NCI-H446 (cell line): ENCODE measurements at regions not wholly inside any gene's neighbourhood (a gene's known extent, or its start where the extent isn't known, plus 50 kb on each side); places are given as distances from the start of the nearest gene placed in this dataset.

Source experiments
- DNase-seq, 2 experiments: peaks; one replicate each; lab custom pipeline; 2025; lab: John Stamatoyannopoulos, UW

DNA sequence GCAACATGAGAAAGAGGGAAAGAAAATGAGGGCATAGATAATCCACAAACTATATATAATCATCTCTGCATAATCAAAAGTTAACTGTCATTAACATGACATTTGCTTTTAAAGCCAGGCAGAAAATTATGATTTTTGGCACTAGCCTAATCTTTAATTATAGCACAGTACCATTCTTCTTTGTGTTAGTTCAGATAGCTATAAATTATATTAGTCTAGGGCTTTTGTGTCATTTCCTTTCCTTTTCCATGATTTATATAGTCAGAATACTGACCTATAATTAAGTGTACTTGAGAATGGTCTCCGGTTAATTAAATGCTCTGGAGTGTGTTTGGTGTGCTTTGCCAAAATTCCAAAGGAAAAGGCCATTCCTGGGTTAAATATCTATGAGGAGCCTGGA is 441.9 kb upstream of the THRB start:
- DNase-seq, result no peak

DNA sequence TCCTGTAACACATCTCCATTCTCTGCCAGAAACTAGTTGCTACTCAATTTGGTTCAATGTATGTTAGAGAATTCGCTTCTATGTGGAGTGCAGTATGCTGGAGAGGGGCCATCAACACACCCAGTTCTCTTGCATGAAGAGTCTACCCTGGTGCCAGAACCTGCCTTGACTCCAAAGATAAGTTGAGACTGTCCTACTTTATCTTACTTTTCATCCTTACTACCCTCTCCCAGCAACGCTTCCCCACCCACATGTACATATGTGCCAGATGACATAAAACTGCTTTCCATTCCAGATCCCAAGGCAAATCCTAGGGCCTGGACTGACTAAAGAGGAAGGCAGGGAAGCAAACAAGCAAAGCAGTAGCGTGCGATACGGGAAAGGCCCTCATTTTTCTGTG is 442.6 kb upstream of the THRB start:
- no peak for DNase-seq

DNA sequence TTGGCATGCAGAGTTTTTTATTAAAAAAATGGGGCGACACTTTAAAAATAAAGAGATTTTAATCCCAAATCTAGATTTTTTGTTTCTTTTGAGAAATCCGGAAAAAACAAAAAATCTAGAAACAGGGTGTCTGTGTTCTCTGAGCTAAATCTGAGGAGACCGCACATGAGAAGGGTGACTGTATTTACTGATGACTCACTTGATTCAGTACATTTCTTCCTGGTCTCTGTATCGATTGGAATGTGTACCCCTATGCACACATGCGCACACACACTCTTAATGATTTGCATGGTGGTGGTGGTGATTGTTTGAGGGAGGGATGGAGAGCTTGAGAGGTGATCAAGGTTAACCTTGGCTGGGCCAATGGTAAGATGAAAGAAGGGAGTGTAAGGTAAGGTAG is 443.1 kb upstream of the THRB start:
- DNase-seq, result no peak

DNA sequence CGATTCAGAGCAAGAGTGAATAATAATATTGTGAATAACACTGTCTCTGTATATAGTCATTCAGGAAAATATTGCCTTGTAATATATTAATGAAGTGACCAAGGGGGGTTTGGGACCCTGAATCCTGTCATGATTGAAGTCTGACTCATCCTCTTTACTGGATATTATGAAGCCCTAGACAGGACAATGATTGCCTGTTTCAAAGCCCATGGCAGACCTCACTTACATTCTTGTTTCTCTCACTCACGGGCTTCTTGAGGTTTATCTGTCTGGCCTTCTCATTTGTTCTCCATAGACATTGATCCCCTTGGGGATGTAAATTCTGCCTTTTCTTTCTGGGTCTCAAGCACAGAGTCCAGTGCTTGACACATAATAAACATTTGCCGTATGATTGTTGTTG is 449.3 kb upstream of the THRB start:
- no peak for DNase-seq

DNA sequence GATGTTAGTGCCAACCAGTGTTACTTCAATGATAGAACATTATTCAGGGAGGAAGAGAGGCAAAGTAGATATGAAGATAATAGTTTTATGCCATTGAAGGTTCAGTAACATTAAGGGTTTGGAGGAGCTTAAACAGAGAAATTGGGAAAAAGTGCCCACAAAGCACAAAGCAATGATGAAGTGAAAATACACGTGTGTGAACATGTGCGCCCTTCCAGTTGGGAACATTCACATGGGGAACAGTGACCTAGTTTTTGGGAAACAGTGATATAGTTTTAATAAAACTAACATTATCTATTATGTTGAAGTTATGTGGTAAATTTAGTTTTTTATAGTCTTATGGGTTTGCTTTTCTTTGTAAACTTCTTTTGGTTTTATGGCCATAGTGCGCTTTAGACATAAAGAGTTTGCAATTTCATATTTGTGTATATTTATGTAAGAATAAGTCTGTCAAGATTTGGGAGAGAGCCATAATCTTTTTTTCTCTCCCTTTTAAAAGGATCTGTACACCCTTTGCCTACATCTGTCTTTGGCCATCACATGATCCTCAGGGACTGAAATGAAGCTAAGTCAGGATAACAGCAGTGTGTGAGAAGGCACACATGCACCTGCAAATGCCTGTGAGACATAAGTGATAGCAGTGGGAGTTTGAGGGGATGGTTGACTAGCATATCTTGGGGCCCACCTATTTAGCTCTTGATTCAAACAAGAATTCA is 450.3 kb upstream of the THRB start:
- no peak for DNase-seq

DNA sequence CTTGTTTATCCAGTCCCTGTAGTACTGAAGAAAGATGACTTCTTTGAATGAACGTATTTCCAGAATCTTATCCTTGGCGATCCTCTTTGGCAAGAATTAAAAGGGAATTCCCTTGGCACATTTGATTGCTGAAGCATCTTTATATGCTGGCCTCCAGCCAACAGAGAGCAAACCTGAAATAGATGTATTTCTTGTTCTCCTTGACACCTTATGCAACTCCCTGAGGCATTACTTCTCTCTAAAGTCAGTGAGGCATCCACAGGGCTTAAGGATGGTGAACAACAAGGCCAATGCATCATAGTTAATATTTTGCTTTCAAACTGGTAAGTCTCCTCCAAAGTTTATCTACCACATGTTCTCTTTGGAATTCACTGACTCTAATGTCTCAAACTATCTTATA is 450.9 kb upstream of the THRB start:
- DNase-seq, result peak in 1 of 2 experiments; percentile 15

DNA sequence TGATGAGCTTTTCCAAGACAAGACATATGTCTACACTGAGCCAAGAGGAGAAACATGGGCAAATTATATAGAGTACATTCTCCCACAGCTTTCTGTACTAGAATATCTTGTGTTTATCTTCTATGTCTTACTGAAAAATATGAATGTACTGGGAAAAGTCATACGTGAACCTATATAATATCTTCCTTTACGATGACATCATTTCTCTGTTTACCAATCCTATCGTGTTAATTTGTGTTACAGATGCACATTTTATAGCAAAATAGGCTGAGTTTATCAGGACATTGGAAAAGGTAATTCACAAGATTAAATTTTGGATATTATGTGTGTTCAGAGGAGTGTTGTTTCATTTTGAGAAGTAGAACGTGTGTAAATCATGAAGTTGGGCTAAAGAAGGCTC is 452.5 kb upstream of the THRB start:
- DNase-seq, result no peak

DNA sequence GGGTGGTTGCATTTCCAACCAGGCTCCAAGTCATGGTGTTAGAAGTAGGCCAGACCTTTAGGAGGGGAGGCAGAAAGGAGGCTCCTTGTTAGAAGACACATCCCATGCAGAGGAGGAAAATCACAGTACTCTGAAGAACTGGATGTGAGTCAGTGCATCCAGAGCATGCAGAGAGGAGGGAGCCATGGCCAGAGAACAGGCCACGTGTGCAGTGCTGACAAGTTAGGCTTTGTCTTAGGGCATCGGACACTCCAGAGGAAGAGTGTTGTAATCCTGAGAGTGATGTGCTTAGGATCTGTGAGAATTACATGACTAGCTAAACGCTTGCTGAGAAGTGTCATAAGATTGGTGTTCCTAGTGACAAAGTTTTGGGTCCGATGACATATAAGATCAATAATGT is 456.5 kb upstream of the THRB start:
- no peak for DNase-seq

DNA sequence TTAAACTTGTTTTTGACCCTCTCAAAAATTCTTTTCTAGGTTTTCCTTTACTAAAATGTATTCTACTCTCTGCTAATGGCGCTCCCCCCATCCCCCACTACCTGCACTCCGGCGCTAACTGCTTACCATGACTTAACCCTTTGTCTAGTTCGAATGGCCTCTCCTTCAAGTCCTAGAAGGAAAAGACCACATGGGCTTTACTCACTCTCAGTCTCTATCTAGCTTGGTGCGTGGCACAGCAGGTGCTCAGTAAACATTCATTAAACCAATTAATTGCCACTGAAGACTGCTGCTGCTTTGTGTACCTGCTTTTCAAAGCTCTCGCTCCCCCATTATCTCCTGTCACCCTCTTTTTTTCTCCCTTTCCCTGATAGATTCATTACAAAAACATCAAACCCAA is 457.7 kb upstream of the THRB start:
- no peak for DNase-seq

DNA sequence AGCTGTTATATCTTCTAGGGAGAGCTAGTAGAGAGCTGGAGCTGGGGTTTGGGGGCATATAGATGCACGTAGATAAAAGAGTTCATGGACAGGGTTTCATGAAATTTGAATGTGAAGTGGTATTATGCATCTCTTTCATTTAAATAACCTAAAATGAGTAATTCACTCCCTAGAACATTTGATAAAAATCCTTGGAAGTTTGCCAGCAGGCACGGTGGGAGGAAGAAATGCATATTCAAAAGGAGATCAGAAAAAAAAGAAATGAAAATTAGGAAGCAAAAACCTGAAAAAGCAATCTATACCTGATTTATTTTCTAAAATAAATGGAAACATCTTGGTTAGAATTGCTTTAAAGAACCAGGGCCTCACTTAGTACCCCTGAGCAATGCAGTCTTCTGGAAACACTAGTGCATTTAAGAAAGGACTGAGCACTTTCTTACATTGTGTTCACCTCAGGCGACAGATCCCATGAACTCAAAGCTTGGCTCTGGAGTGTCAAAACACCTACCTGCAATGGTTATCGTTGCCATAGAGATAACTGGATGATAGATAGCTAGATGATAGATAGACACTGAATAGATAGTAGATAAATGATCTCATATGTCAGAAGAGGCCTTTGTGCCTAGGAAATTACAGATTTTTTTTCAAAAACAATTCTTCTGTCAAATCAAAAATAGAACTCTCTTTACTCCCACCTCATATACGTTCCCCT is 458.6 kb upstream of the THRB start:
- DNase-seq, result no peak

DNA sequence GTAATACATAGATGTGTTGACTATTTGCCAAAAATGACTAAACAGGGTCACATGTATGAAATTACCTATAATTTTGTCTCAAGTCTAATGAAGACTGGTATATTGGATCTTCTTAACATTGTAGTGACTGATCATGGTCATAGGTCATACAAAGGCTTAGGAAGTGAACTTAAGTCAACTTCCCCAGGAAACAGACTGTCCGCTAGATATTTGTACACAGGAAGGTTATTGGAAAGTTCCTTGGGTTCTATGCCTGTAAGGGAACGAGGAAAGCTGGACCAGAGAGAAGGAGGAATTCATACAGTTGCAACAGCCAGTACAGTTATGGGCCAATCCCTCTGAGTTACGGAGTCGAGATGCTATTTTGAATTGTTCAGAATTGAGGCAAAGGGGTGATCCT is 462.0 kb upstream of the THRB start:
- no peak for DNase-seq

DNA sequence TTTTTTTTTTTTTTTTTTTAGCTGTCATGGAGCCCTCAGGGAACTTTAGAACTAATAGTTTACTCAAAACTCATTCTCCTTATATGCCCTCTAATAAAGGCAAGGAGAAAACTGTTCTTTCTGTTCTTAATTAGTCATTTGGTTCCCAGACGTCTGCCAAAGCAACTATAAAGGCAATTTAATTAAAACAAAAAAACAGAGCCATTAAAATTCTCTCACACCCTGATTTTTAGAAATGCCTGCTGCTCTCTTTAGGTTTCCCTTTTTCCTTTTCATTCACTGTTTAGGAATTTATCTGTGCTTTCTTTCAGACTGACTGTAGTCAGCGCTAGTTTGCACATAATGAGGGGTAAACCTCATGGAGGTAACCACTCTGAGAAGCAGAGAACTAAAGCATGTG is 463.6 kb upstream of the THRB start:
- DNase-seq, result no peak

DNA sequence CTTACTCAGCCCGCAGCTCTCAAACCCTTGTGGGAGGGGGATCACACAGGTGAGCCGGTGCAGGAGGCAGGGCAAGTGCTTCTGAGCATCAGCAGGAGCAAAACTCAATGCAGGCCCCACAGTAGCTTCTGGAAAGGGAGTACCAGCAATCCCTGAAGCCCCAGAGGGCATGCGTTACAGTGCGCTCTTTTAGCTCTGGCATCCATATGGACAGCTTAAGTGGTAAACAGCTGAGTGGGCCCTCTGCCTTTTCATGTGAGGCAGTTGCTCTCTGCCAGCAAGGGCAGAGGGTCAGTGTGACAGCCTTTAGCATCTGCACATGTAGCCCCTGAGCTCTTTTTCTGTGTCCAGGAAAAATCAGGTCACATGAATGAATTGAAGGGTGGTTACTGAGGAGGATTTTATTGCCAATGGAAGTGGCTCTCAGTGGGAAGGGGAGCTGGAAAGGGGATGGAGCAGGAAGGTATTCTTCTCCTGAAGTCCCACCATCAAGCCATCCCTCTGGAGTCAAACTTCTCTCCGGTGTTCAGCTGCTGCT is 464.3 kb upstream of the THRB start:
- no peak for DNase-seq

DNA sequence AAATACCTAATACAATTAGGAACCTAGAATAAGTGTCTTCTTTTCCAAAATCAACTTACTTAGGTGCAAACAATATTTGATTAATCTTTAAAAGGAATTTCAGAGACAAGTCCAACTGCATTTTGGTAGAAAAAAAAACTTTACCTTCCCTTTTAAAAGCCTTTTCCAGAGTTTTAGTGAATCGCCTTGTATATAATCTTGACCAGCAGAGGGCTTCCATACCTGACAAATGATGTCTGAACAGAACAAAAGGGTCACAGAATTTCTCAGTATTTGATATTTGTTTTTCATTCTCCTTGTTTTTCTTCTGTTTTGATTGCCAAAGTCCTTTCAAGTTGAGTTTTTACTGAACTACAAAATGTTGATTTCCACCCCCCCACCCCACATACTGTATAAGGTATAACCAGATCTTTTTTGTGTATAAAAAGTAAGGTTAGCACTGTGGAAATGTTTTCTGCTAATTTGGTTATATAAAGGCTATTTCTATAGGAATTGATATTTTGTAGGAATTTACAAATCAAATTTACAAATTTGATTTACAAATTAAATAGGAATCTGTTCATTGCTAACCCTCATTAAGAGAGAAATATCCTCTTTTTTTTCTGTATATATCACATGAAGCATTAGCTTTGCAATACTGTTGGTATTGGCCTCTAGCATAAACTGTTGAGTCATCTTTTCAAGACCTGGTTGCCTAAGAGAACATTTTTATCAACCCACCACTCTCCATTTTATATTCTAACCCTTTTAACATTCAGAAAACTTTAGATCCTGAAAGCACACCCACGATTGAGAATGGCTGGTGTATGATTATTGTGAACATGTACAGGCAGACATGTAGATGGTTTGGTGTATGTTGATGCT is 464.1 kb upstream of the RARB start:
- DNase-seq, result peak; percentile 9 to 22

DNA sequence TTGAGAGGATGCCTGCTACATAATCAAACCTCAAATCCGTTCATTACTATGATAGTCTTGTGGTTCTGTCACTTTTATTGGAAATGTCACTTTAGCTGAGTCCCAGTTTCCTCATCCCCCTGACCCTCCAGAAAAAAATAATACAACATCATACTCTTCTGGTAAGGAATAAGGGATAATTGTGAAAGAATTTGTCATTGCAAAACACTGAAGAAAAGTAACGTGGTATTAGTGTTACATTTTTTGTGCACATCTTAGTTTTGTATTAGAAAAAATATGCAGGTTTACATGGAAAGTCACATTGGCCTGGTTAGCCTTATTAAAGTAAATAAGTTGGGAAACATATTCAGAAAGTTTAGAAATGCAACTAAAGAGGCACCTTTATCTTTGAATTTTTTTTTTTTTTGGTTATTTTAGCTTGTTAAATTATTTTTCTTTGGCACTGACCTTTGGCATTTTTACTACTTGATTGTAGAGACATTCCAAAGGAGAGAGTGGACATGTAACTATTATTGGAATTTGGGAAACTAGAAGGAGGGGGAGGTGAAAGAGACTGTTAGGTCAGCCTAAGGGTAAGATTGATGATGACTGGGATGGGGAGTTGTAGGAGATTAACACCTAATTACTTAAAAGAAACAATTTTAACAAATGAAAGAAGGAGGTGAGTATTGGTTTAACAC is 462.2 kb upstream of the RARB start:
- DNase-seq, result no peak

DNA sequence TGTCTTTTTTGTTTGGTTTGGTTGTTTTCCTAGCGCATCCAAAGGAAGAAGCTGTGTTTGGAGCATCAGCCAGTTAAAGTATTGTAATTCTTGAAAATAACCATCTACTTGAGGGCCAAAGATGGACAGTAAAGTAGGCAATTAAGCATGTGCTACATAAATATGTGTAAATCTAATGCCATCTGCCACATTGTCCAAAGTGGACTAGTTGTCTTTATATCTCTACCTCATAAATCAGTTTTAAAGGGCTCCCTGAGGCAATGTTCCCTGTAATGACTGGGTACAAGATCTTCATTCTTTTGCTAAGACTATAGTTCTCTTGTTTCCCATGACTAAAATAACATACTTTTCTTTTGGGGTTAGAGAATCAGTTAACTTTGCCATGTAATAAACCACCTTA is 460.0 kb upstream of the RARB start:
- no peak for DNase-seq

DNA sequence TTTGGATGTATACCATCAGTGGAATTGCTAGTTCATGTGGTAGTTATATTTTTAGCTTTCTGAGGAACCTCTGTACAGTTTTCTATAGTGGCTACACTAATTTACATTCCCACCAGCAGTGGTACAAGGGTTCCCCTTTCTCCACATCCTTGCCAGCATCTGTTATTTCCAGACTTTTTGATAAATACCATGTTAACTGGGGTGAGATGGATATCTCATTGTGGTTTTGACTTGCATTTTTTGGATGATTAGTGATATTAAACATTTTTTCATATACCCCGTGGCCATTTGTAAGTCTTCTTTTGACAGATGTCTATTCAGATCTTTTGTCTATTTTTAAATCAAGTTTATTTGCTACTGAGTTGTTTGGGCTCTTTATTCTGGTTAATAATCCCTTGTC is 455.6 kb upstream of the RARB start:
- no peak for DNase-seq

DNA sequence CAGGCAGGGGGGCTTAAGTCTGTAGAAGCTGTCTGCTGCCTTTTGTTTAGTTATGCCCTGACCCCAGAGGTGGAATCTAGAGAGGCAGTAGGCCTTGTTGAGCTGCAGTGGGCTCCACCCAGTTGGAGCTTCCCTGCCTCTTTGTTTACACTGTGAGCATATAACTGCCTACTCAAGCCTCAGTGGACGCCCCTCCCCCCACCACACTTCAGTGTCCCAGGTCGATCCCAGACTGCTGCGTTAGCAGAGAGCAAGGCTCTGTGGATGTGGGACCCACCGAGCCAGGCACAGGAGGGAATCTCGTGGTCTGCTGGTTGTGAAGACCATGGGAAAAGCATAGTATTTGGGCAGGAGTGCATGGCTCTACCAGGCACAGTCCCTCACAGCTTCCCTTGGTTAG is 446.8 kb upstream of the RARB start:
- DNase-seq, result no peak

DNA sequence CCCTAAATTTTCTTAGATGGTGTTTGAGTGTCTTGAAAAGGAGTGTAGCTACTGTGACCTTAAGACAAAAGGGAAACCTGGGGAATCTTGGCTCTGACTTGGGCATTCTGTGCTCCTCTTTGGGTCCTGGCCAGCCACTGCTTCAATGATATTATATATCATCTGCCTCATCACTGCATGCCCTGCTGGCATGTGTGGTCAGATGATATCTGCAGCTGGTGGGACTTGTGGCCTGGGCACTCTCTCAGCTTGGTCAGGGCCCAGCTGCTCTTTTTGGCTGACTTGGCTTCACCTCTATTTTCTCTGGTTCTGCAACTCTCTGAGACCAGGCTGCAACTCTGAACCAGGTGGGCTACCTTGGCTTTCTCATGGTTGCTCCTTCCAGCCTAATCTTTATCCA is 446.1 kb upstream of the RARB start:
- DNase-seq, result peak in 1 of 2 experiments; percentile 3

DNA sequence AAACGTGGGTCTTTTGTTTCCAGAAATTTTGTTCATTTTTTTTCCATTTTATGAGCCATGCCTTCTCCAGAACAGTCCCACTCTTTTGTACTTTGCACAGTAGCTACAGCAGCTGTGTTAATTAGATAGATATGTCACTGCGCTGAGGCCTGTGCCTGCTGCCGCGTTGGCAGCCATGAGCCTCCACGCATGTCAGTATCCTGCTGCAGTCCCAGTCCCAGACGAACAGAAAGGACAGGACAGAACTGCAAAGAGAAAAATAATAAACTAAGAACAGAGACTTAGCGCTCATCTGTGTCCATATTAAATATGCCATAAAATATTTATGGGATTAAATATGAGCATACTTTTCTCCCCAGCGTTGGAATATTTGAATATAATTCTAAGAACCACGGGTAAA is 442.4 kb upstream of the RARB start:
- DNase-seq, result no peak

DNA sequence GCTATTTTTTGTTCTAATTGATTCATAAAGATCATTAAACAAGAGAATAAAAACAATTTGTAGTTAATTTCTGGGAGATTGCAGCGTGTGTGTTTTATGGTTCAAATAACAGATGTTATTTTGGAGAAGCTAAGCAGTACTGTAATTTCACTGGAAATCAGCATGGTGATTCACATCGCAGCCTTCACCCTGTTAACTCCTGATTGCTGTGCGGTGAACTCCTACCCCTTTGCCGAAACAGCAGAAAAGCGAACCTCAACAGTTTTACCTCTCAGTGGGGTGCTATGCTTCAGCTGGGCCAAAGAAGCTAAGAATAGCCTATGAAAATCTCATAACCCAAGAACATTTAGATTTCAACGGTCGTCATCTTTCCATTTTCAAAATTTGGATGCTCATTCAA is 441.5 kb upstream of the RARB start:
- no peak for DNase-seq

DNA sequence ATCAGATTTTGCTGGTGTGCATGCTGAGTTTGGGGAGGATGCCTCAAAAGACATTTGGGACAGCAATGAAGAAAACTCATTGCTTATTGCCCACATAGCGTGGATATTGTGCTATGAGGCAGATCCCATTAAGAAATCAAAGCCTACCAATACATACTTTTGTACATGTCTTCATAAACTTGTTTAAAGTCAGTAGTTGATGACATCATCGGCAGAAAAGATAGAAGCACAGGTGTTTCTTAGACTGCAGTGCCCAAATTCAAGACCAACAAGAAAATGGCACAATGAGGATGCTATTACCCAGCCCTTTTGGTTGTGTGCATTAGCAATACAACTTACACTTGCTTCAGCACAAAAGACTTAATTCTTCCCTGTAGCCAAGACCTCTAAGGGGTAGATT is 428.7 kb upstream of the RARB start:
- DNase-seq, result no peak
